GM21528 (cell line): ENCODE measurements at regions not wholly inside any gene's neighbourhood (a gene's known extent, or its start where the extent isn't known, plus 50 kb on each side); places are given as distances from the start of the nearest gene placed in this dataset.
A peak's percentile ranks its signal among the peaks of the same experiment; 100 is the strongest.
"Not testable (repeated sequence)": the region's sequence is repeated elsewhere in the genome, so short reads cannot be mapped to it uniquely, and the experiment has no call there.

Experiments used
- ATAC-seq: cut with Tn5 transposase; IDR thresholded peaks from one replicate; pipeline ENCODE4 v1.9.1; 2021; ENCODE audit warnings: mild to moderate bottlenecking, moderate library complexity; ENCODE audit not compliant: unreplicated experiment, low FRiP score

DNA sequence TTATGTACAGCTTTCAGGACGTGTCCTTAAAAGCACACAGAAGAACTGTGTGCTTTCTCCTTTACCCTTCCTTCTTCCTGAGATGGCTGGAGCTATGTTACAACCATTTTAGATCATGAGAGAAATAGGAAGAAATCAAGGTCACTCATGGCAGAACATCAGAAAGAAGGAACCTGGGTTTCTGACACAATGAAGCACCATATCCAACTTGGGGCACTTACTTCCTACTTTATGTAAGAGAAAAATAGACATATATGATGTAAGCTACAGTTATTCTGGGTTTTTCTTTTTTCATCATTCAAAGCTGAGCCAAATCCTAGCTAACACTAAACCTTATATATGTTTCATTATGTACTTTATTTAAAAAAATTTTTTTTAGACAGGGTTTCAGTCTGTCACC lies 79.5 kb downstream of the FAM161A start:
- no peak for ATAC-seq

DNA sequence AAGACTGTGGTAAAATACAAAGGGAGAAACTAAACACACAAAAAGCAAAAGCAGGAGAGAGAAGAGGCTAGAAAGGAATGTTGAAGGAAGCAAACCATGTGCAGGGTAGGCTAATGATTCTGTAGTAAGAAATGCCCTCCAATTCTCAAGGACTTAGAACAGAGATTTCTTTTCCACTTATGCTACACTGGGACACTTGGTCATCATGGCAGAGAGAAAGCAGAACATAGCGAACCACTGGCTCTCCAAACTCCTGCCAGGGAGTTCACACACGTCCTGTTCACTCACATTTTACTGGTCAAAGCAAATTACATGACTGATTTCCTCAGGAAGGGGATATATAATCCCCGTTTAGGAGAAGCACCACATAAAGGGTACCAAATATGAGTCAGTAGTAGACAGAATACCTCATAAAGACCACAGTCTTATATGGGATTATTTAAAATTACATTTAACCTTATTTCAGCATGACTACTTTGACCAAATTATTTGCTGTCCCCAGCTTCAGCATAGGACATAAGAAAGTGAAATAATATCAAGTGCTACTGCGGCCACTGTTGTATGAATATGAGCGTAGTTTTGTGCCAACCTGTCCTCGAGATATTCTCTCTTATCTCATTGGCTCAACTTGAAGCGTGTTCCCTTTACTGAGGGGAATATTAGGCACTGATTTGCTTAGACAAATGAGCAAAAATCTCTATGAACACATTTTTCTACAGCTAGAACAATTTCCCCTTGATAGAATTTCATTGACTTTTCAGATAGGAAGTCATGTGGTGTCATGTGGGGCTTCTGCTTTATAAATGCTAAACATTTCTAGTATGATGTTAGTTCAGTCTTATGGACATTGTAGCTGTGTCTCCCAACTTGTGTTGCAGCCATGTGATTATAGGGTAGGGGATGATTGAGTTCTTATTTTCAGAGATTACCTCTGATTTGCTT lies 81.7 kb downstream of the FAM161A start:
- ATAC-seq: no peak

DNA sequence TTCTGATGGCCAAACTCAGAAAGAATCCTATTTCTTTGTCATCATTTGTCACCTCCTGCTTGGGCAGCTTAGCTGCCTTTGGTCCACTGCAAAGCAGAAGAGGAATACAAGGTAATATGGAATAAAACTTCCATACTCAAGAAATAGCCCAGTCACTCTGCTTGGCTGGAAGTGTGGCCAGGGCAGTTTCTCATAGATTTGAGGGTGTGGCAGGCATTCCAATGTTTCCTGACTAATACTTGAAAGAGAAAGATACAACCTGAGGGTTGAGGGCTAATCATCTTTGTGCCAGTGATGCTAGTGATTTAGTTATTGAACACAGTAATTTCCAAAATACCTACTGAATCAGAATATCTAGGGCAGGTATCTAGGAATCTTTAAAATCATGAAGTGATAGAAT lies 83.1 kb downstream of the FAM161A start:
- no peak for ATAC-seq

DNA sequence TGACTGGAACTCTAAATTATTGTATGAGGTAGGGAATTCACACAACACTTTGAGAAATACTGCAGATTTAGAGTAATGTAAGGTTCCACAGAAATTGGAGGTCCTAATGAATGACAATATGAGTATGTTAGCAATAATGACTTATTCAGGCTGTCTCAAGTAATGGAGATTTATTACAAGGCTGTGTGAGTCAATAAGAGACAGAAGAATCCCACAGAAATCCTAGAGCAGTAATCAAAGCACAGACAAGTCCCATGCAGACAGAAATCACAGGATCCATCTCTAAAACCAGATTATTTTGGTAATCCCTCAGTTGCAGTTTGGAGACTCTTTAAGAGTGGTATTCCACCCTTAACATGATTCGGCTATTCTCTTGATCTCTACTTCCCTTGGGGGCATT lies 83.6 kb downstream of the FAM161A start:
- no peak for ATAC-seq

DNA sequence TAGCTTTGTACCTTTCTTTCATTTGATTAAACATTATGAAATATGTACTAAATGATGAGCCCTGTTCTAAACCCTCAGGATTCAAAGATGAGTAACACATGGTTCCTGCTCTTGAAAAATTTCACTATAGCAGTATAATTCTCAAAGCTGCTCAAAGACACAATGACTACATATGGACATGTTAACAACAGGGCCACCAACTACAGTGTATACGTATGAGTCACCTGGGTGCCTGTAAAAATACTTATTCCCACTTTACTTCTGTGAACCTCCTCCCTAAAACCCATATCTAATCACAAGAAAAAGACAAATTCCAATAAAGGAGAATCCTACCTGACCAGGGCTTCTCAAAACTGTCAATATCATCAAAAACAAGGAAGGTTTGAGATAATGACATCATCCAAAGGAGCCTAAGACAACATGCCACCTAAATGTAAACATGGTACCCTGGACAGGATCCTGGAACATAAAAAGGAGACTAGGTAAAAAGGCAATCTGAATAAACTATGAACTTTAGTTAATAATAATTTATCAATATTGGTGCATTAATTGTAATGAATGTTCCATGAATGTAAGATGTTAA lies 84.7 kb downstream of the FAM161A start:
- no peak for ATAC-seq

GRCh38 chr2:61764035-61764800 lies 89.6 kb downstream of the FAM161A start:
- peak; percentile 98 for ATAC-seq

DNA sequence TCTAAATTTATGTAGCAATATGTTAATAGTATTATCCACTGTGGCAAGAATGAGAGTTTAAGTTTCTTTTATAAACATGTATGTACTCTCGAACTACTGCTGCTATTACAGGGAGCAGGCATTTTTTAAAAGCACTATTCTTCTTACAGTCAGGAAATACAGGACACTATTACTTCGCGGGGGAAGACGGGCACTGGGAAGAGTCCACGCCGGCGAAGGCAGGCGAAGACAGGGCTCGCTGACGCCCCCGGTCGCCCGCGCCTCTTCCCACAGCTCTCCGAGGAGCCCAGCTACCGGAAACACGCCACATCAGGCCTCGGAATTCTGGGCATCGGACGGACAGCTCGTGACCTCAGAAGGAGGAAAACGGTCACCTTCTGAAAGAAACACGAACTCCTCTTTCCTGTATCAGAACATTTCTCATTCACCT lies 90.2 kb downstream of the FAM161A start:
- ATAC-seq: peak; percentile 20

DNA sequence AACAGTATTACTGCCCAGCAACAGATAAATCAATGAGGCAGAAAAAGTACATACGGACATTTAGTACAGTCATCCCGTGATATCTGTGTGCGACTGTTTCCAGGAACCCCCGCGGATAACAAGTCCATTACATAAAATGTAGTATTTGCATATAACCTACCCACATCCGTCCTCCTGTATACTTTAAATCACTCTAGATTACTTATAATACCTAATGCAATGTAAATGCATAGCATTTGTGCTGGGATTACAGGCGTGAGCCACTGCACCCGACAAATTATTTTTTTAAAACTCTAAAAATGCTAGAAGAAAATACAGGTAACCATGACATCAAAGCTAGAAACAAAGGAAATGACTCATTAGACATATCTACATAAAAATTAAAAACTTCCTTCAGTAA lies 91.6 kb downstream of the FAM161A start:
- no peak for ATAC-seq

DNA sequence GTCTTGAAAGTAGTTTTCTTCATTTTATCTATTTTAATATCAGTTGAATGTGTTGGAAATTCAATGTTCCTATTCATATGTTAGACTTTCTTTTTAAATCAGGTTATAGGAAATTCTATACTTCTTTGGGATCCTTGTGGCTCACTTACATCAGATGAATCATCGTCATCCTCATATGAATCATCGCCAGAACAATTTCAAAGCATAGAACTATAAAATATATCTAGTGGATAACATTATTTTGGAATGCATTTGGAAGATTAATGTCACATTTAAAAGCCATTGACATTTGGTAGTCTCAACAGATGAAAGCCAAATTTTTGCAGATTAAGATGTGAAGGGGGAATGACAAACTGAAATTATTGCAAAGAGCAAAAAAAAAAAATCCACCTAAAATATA lies 94.1 kb downstream of the FAM161A start:
- ATAC-seq: no peak

GRCh38 chr2:61759005-61759404 lies 94.9 kb downstream of the FAM161A start:
- no peak for ATAC-seq

- no peak for ATAC-seq
Measured at GRCh38 chr2:61758159-61758558, 95.7 kb downstream of the FAM161A start.

DNA sequence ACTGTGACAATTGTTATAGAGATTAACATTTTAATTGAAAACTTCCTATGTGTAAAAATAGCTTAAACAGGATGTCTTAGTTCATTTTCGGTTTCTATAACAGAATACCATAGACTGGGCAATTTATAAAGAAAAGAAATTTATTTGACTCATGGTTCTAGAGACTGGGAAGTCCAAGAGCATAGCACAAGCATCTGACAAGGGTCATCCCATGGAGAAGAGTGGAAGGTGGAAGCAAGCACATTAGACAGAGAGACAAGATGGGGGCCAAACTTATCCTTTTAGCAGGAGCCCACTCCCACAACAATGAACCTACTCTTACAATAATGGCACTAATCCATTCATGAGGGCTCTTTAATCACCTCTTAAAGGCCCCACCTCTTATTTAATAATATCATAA lies 100.3 kb downstream of the FAM161A start:
- no peak for ATAC-seq

DNA sequence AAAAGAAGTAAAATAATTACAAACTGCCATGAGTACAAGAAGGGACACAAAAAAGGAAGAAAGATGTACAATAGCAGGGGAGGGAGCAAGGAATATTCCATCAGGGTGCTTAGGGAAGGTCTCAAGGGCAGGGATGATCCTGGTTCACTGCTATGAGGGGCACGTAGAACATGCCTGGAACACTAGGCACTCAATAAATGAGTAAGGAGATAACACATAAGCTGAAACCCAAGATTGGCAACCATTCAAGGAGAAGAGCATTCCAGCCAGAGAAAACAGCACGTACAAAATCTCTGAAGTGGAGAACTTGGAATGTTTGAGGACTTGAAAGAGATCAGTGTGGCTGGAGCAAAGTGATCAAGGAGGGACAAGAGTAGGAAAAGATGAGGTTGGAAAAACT lies 103.2 kb downstream of the FAM161A start:
- no peak for ATAC-seq

DNA sequence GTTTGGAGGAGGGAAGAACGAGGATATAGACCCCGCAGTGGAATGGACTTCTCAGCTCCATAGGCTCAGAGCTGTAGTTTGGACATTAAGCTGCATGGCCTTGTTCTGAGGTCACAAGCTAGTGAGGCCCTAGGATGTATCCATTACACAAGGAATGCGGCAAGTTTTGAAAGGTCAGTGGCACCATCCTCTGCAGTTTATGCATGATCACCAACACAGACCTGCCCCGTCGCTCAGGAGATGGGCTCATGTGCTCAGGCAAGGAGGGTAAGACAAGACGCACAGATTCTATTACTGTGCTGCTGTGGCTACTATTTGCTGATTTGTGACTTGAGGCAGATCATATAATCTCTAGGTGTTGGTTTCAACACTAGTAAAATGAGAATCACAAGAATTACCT lies 110.9 kb downstream of the FAM161A start:
- no peak for ATAC-seq

- no peak for ATAC-seq
Measured at GRCh38 chr2:61737841-61738240, 116.0 kb downstream of the FAM161A start.

GRCh38 chr2:61736953-61737352 lies 116.9 kb downstream of the FAM161A start:
- no peak for ATAC-seq

- ATAC-seq: no peak
Measured at GRCh38 chr2:61733563-61733962, 120.3 kb downstream of the FAM161A start.

DNA sequence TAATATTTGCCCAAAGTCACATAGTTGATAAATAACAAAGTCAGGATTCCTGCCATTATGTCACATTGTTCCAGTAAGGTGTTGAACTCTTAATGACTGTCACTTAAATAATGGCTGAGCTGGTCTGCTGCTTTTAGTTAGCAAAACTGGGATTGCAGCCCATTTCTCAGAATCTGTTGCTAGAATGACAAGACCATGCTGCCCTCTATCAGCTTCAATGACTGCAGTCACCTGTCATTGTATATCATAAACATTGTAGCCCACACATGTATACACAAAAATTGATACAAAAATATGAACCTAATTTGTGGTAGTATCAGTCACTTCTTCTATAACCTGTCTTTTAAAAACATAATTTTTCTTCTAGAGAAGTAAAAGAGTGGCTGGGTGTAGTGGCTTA lies 121.1 kb downstream of the FAM161A start:
- no peak for ATAC-seq

- no peak for ATAC-seq
Measured at GRCh38 chr2:61727746-61728145, 126.1 kb downstream of the FAM161A start.

DNA sequence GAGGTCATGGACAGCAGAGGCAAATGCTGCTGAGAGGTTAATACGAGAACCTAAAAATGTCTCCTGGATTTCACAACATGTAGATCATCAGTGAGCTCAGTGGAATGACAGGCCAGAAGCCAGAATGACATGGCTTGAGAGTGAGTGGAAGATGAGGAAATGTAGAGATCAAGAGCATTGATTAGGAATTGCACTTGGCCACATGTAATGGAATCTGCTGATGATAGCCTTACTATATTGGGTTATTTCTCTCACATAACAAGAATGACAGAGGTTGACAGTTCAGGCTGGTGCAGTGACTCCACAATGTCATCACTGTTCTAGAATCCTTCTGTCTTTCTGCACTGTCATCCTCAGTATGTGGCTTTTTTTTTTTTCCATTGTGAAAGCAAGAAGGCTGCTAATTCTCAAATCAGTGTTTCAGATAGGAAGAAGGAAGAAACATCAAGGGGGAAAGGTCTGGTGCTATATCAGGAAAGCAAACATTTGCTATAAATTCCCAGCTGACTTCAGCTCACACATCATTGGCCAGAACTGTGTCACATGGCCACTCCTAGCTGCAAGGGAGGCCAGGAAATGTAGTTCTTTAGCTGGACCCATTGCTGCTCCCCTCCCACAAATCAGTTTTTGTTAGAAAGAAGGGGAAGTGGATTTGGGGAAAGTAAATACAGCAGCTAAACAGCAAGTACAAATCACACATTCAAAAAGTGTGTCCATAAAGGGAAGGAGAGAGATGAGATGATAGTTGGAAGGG lies 127.2 kb downstream of the FAM161A start:
- ATAC-seq: no peak

DNA sequence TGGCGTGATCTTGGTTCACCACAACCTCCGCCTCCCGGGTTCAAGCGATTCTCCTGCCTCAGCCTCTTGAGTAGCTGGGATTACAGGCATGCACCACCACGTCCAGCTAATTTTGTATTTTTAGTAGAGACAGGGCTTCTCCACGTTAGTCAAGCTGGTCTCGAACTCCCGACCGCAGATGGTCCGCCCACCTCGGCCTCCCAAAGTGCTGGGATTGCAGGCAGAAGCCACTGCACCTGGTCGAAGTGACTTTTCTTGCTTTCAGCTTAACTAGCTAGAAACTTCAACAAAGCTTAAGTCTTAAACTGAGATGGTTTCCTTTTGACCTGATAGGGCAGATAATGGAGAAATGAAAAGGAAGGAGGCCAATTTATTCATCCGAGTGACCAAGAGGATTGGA lies 130.5 kb downstream of the FAM161A start:
- not testable (repeated sequence) for ATAC-seq
